ENCODE measurements at regions not wholly inside any gene's neighbourhood (a gene's known extent, or its start where the extent isn't known, plus 50 kb on each side); places are given as distances from the start of the nearest gene placed in this dataset.

GRCh38 chr2:204298404-204298803 is 246.9 kb upstream of the PARD3B start:
- DNase-seq (ENCODE audit: low read depth in 4 of 4, low spot score in 2 of 4), result no peak

DNA sequence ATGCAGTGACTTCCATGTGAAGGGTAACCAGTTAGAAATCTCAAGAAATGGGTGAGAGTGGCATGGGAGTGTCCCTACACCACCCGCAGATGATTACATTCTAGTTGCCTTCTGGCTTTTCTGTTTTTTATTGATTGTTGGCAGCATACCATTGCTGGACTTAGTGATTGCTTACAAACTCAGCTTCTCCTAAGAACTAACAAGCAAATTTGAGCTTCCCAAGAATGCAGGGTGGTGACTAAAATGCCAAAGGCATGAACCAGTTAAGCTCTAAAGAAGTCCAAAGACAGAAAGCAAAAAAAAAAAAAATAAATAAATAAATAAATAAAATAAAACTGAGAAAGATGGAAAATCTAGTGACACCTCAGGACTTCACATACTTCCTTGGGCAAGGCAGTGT is 245.5 kb upstream of the PARD3B start:
- DNase-seq (ENCODE audit: low read depth in 4 of 4, low spot score in 2 of 4), result no peak

GRCh38 chr2:204306667-204307066 is 238.6 kb upstream of the PARD3B start:
- no peak for DNase-seq (ENCODE audit: low read depth in 4 of 4, low spot score in 2 of 4)

DNA sequence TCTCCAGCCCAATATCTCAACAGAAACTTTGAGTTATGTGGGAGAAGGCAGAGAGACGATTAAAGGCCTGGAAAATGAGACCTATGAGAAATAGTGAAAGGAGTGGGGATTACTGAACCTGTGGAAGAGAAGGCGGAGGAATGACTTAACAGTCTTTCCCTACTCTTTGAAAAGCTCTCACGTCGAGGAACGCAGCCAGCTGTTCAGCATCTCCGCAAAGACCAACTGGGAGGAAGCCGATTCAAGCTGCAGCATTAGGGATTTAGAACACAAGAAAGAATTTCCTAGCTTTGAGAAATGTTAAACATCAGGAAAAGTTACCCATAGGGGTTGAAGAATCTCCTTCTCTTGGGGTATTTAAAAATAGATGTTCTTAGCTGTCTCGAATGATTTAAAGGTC is 233.2 kb upstream of the PARD3B start:
- no peak for DNase-seq (ENCODE audit: low read depth in 4 of 4, low spot score in 2 of 4)

DNA sequence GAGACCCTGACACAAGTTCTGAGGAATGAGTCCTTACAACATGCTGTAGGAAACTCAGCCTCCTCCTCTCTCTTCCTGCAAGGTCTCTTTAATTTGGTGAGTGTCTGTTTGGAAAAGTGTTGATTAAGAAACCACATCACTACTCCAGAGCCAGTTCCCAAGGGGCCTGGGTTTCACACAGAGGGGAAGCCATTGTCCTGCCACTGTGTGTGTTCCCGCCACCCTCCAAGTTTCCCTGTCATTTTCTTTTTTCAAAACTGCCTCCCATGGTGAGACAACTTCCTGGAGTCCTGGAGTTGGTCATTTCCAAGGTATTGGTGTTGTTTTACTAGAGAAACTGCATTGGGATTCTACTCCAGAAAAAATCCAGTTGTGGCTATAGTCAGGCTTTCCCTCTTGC is 232.0 kb upstream of the PARD3B start:
- no peak for DNase-seq (ENCODE audit: low read depth in 4 of 4, low spot score in 2 of 4)

DNA sequence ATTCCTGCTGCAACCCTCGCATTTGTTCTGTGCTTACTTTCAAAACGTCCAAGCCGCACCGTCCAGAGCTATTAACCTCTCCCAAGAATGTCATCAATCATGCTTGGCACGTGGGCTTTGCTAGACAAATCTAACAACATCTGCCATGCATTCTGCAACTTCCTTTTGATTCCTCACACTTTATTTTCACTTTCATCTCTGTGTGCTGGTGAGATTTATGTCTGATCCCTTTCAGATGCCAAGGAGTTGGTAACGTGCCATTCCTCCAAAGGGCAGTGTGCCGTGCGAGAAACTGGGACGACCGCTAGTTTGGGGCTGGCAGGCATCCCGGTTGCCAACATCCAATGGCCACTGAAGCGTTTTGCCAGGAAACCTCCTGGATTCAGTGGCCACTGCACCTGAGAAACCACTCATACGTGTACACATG is 230.0 kb upstream of the PARD3B start:
- no peak for DNase-seq (ENCODE audit: low read depth in 4 of 4, low spot score in 2 of 4)

- DNase-seq (ENCODE audit: low read depth in 4 of 4, low spot score in 2 of 4), result no peak
Measured at GRCh38 chr2:204317640-204318039, 227.6 kb upstream of the PARD3B start.

GRCh38 chr2:204321027-204321800 is 224.1 kb upstream of the PARD3B start:
- DNase-seq (ENCODE audit: low read depth in 4 of 4, low spot score in 2 of 4), result no peak

- DNase-seq (ENCODE audit: low read depth in 4 of 4, low spot score in 2 of 4), result no peak
Measured at GRCh38 chr2:204321910-204322751, 223.1 kb upstream of the PARD3B start.

DNA sequence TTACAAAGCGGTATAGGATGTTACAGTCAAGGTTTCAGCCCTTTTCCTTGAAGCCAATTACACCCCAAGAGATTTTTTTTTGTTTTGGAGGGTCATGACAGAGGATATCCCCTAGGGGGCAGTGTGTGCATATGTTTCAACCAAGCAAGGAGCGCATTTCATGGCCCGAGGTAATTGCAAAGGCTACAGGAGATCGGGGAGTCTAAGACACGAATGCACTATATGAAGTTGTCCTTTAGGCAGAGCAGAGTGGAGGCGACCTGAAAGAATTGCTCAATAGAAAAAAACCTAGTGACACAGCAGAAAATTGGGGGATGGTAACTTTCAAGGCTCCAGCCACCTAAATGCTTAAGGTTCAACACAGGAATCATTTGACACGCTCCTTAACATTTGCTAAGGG is 219.8 kb upstream of the PARD3B start:
- peak in 3 of 4 donors; percentile 59 to 83 (median 71) for DNase-seq (ENCODE audit: low read depth in 4 of 4, low spot score in 2 of 4)

GRCh38 chr2:204328373-204328772 is 216.9 kb upstream of the PARD3B start:
- DNase-seq (ENCODE audit: low read depth in 4 of 4, low spot score in 2 of 4), result no peak

GRCh38 chr2:204329016-204329415 is 216.3 kb upstream of the PARD3B start:
- no peak for DNase-seq (ENCODE audit: low read depth in 4 of 4, low spot score in 2 of 4)

DNA sequence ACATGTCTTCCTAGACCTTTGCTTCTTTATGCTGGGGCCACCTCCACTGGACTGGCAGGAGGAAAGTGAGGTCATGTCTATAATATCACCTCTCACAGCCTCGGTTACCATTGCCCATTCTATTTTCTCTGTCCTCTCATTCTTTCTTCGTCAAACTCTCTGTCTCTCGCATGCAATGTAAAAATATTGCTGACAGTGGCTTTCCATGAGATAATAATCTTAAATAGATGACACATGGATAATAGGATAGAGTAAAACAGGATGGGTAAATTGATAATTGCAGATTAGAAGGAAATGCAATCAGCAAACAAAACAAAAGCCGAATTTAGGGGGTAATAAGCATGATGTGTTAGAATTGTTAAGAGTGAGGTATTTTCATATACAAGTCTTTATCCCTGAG is 215.7 kb upstream of the PARD3B start:
- no peak for DNase-seq (ENCODE audit: low read depth in 4 of 4, low spot score in 2 of 4)

DNA sequence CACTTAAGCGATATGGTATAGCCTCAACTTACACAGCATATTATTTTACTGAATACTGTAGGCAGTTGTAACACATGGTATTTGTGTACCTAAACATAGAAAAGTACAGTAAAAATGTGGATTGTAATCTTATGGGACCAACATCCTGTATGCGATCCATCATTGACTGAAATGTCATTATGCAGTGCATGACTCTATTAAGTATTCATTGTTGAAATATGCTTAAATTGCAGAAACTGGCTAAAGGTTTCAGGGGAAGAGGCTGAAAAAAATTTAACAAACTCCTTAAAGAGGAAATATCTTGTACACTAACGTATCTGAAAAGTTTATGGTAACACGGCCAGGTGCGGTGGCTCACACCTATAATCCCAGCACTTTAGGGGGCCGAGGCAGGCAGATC is 214.1 kb upstream of the PARD3B start:
- no peak for DNase-seq (ENCODE audit: low read depth in 4 of 4, low spot score in 2 of 4)

- DNase-seq (ENCODE audit: low read depth in 4 of 4, low spot score in 2 of 4), result no peak
Measured at GRCh38 chr2:204331988-204332387, 213.3 kb upstream of the PARD3B start.

DNA sequence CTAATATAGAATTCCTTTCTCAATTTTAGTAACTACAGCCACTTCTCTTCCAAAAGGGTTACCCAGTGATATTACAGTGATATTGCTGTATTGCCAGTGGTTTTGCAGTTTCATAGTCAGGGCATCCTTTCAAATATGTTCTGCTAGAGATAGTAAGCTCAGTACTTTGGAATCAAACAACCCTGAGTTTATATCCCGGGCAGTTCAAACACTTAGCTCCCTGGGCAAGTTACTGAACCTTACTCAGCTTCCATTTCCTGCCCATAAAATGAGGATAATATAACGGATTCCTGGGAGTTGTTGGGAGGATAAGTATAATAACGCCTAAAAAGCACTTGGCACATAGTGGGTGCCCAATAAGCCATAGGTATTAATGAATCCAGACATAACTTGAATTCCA is 212.6 kb upstream of the PARD3B start:
- no peak for DNase-seq (ENCODE audit: low read depth in 4 of 4, low spot score in 2 of 4)

DNA sequence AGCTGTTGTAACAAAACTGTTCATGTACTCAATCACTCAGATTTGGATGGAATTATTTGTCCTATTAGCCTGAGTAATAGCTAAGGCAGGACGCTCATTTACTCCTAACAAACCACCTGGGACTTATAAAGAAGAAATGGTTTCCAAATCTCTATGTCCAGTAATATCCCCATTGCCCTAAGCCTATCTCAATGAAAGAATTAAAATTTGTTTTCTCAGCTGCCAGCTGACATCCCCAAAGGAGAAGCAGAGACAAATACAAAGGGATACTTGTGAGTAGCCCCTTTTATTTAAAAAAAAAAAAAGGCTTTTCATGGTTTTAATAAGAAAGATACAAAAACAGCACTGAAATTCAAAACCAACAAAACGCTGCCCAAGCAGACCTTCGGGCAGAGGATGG is 211.4 kb upstream of the PARD3B start:
- no peak for DNase-seq (ENCODE audit: low read depth in 4 of 4, low spot score in 2 of 4)

- DNase-seq (ENCODE audit: low read depth in 4 of 4, low spot score in 2 of 4), result no peak
Measured at GRCh38 chr2:204335451-204336058, 209.7 kb upstream of the PARD3B start.

GRCh38 chr2:204336153-204336744 is 209.0 kb upstream of the PARD3B start:
- DNase-seq (ENCODE audit: low read depth in 4 of 4, low spot score in 2 of 4), result no peak

GRCh38 chr2:204337638-204338037 is 207.6 kb upstream of the PARD3B start:
- DNase-seq (ENCODE audit: low read depth in 4 of 4, low spot score in 2 of 4), result no peak

- no peak for DNase-seq (ENCODE audit: low read depth in 4 of 4, low spot score in 2 of 4)
Measured at GRCh38 chr2:204339212-204339715, 206.0 kb upstream of the PARD3B start.

Data from left renal cortex interstitium (tissue), 4 donors.